IPS DF 4.7 (cell line): ENCODE measurements at regions not wholly inside any gene's neighbourhood (a gene's known extent, or its start where the extent isn't known, plus 50 kb on each side); places are given as distances from the start of the nearest gene placed in this dataset.
"Not testable (repeated sequence)": the region's sequence is repeated elsewhere in the genome, so short reads cannot be mapped to it uniquely, and the experiment has no call there.

Experiments
- DNase-seq: peaks from one replicate; pipeline ENCODE4 v3.0.0-alpha.2; 2013; ENCODE audit warnings: low spot score; ENCODE audit errors: extremely low read depth

GRCh38 chr3:71944482-71945065 lies 159.6 kb upstream of the PROK2 start:
- DNase-seq = no peak

GRCh38 chr3:71942432-71943187 lies 157.7 kb upstream of the PROK2 start:
- no peak for DNase-seq

- no peak for DNase-seq
These were observed 155.5 kb upstream of the PROK2 start for GRCh38 chr3:71940486-71940885.

- not testable (repeated sequence) for DNase-seq
These were observed 153.1 kb upstream of the PROK2 start for GRCh38 chr3:71938081-71938480.

- DNase-seq = no peak
These were observed 151.7 kb upstream of the PROK2 start for GRCh38 chr3:71936681-71937080.

GRCh38 chr3:71934520-71935270 lies 149.7 kb upstream of the PROK2 start:
- no peak for DNase-seq

GRCh38 chr3:71931922-71932321 lies 147.0 kb upstream of the PROK2 start:
- DNase-seq = no peak

- peak; percentile 71 for DNase-seq
These were observed 145.4 kb upstream of the PROK2 start for GRCh38 chr3:71930056-71930991.

- DNase-seq = no peak
These were observed 143.3 kb upstream of the PROK2 start for GRCh38 chr3:71928212-71928611.

GRCh38 chr3:71927505-71928066 lies 142.6 kb upstream of the PROK2 start:
- no peak for DNase-seq

GRCh38 chr3:71926616-71927015 lies 141.7 kb upstream of the PROK2 start:
- peak; percentile 19 for DNase-seq

- DNase-seq = peak; percentile 98
These were observed 141.3 kb upstream of the PROK2 start for GRCh38 chr3:71926262-71926600.

- not testable (repeated sequence) for DNase-seq
These were observed 140.7 kb upstream of the PROK2 start for GRCh38 chr3:71925511-71926261.

GRCh38 chr3:71924721-71925120 lies 139.8 kb upstream of the PROK2 start:
- DNase-seq = no peak

GRCh38 chr3:71921036-71921435 lies 136.1 kb upstream of the PROK2 start:
- DNase-seq = no peak

GRCh38 chr3:71919572-71919971 lies 134.6 kb upstream of the PROK2 start:
- no peak for DNase-seq

GRCh38 chr3:71917545-71917944 lies 132.6 kb upstream of the PROK2 start:
- no peak for DNase-seq

GRCh38 chr3:71916747-71917369 lies 131.9 kb upstream of the PROK2 start:
- no peak for DNase-seq

- no peak for DNase-seq
These were observed 128.0 kb upstream of the PROK2 start for GRCh38 chr3:71912839-71913495.
